ENCODE measurements at regions not wholly inside any gene's neighbourhood (a gene's known extent, or its start where the extent isn't known, plus 50 kb on each side); places are given as distances from the start of the nearest gene placed in this dataset.

DNA sequence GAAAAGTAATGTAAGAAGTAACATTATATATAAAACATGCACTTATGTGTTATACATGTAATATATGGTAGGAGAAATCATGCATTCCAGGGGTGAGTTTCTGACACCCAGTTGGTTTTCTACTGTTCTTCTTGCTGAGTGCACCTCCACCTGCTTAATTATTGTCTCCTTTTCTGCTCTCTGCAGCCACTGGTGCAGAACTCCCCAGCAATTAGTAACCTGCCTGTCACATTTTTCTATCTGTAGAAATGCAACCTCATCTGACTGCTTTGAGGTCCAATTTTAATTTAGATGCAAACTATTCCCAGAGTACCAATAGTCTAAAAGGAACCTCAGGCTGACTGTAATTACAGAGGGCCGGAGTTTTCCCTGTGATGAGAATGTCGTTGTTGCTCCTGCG, 842.1 kb downstream of the AACS start:
- H3K27ac ChIP-seq (replicated peaks): no peak overlapping the region
- TF ChIP-seq POLR2AphosphoS5 (IDR thresholded peaks at IDR 0.05; ENCODE audit: low read depth) (no peak), GABPA (IDR thresholded peaks at IDR 0.05; ENCODE audit: low read depth) (no peak), SPI1 (IDR thresholded peaks at IDR 0.05; ENCODE audit: borderline replicate concordance, low read depth) (no peak)
- TF ChIP-seq, protein P1, sequence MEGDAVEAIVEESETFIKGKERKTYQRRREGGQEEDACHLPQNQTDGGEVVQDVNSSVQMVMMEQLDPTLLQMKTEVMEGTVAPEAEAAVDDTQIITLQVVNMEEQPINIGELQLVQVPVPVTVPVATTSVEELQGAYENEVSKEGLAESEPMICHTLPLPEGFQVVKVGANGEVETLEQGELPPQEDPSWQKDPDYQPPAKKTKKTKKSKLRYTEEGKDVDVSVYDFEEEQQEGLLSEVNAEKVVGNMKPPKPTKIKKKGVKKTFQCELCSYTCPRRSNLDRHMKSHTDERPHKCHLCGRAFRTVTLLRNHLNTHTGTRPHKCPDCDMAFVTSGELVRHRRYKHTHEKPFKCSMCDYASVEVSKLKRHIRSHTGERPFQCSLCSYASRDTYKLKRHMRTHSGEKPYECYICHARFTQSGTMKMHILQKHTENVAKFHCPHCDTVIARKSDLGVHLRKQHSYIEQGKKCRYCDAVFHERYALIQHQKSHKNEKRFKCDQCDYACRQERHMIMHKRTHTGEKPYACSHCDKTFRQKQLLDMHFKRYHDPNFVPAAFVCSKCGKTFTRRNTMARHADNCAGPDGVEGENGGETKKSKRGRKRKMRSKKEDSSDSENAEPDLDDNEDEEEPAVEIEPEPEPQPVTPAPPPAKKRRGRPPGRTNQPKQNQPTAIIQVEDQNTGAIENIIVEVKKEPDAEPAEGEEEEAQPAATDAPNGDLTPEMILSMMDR (IDR thresholded peaks at IDR 0.05; ENCODE audit: insufficient read depth, low read length): no peak
- TF ChIP-seq, protein P2, sequence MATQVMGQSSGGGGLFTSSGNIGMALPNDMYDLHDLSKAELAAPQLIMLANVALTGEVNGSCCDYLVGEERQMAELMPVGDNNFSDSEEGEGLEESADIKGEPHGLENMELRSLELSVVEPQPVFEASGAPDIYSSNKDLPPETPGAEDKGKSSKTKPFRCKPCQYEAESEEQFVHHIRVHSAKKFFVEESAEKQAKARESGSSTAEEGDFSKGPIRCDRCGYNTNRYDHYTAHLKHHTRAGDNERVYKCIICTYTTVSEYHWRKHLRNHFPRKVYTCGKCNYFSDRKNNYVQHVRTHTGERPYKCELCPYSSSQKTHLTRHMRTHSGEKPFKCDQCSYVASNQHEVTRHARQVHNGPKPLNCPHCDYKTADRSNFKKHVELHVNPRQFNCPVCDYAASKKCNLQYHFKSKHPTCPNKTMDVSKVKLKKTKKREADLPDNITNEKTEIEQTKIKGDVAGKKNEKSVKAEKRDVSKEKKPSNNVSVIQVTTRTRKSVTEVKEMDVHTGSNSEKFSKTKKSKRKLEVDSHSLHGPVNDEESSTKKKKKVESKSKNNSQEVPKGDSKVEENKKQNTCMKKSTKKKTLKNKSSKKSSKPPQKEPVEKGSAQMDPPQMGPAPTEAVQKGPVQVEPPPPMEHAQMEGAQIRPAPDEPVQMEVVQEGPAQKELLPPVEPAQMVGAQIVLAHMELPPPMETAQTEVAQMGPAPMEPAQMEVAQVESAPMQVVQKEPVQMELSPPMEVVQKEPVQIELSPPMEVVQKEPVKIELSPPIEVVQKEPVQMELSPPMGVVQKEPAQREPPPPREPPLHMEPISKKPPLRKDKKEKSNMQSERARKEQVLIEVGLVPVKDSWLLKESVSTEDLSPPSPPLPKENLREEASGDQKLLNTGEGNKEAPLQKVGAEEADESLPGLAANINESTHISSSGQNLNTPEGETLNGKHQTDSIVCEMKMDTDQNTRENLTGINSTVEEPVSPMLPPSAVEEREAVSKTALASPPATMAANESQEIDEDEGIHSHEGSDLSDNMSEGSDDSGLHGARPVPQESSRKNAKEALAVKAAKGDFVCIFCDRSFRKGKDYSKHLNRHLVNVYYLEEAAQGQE (IDR thresholded peaks at IDR 0.05; ENCODE audit: insufficient replicate concordance, low read depth): no peak
- H3K27me3 ChIP-seq (ENCODE audit: insufficient read depth, poor library complexity, severe bottlenecking): no peaks in the 10 kb centered on the region
- no peak for DNase-seq (ENCODE audit: low read depth in 1 of 2, low spot score in 1 of 2)
- H3K4me3 ChIP-seq (replicated peaks; ENCODE audit: insufficient read depth, low read length): no peak overlapping the region

DNA sequence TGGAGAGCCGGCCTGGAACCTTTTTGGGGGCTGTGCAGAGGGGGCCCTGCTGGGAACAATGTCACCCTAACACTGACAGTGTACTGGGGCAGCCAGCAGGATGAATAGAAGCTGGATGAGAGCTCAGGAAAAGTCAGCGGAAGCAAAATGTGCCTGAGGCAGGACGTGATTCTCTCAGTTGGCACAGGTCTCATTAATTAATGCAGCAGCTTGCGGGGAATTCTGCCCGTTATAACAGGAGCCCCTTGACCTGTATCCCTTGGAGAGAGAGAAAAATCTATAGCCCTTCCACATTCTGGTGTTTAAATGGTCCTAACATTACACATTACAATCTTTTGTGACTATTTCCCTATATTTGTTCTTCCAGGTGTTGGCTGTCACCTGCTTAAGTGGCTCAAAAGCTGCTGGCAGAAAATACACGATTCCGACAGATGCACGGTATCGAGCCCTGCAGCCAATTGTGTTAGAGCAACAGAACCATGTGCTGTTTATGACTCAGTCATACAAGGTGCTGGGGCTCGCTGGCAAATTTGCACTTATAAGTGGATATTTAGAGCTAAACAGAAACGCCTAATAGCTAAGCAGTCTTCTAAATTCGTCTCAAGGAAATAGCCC, 854.7 kb downstream of the AACS start:
- no peak for DNase-seq (ENCODE audit: low read depth in 1 of 2, low spot score in 1 of 2)
- Histone ChIP-seq H3K27ac (replicated peaks) (no peak overlapping the region), H3K27me3 (ENCODE audit: insufficient read depth, poor library complexity, severe bottlenecking) (no peaks in the 10 kb centered on the region), H3K4me3 (replicated peaks; ENCODE audit: insufficient read depth, low read length) (no peak overlapping the region)
- TF ChIP-seq SPI1 (IDR thresholded peaks at IDR 0.05; ENCODE audit: borderline replicate concordance, low read depth): no peak
- TF ChIP-seq, protein P1 (IDR thresholded peaks at IDR 0.05; ENCODE audit: insufficient read depth, low read length): no peak
- TF ChIP-seq, protein P2 (IDR thresholded peaks at IDR 0.05; ENCODE audit: insufficient replicate concordance, low read depth): no peak
- TF ChIP-seq POLR2AphosphoS5 (IDR thresholded peaks at IDR 0.05; ENCODE audit: low read depth): no peak
- no peak for TF ChIP-seq GABPA (IDR thresholded peaks at IDR 0.05; ENCODE audit: low read depth)

DNA sequence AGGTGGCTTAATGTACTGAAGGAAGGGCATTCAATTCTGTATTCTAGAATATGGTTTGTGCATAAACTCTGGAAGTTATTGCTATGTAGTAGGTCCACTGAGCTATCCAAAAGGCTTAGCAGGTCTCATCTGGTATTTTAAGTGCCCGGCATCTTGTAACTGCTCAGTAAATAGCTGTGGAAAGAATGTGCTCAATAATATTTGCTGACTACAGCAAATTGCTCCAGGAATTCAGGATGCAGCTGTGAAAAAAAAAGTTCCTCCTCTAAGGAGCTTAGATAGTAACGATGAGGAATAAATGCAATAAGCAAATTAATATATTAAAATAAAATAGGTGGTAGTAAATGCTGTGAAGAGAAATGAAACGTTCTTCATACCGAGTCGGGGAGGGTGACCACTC, 857.1 kb downstream of the AACS start:
- H3K4me3 ChIP-seq (replicated peaks; ENCODE audit: insufficient read depth, low read length): no peak overlapping the region
- no peaks in the 10 kb centered on the region for H3K27me3 ChIP-seq (ENCODE audit: insufficient read depth, poor library complexity, severe bottlenecking)
- DNase-seq (ENCODE audit: low read depth in 1 of 2, low spot score in 1 of 2): no peak

More for the DNA sequence above, 857.1 kb downstream of the AACS start:
- TF ChIP-seq POLR2AphosphoS5 (IDR thresholded peaks at IDR 0.05; ENCODE audit: low read depth) (no peak), GABPA (IDR thresholded peaks at IDR 0.05; ENCODE audit: low read depth) (no peak), SPI1 (IDR thresholded peaks at IDR 0.05; ENCODE audit: borderline replicate concordance, low read depth) (no peak)
- TF ChIP-seq, protein P1 (IDR thresholded peaks at IDR 0.05; ENCODE audit: insufficient read depth, low read length): no peak
- TF ChIP-seq, protein P2 (IDR thresholded peaks at IDR 0.05; ENCODE audit: insufficient replicate concordance, low read depth): no peak
- H3K27ac ChIP-seq (replicated peaks): no peak overlapping the region

Measured in HL-60 (cell line).